Upper lobe of left lung (tissue), 4 donors: ENCODE measurements at regions not wholly inside any gene's neighbourhood (a gene's known extent, or its start where the extent isn't known, plus 50 kb on each side); places are given as distances from the start of the nearest gene placed in this dataset.

Source experiments
- EP300 ChIP-seq, 4 donors: sonication (generic); formaldehyde crosslinking; IDR thresholded peaks; one replicate each; pipeline ENCODE4 v1.5.1; 2017; ENCODE audit warnings: antibody characterized with exemption in 4 of 4, control low read depth in 2 of 4
- POLR2A ChIP-seq, 4 donors: fragments of 450-650 bp; IDR thresholded peaks; one replicate each; pipeline ENCODE4 v1.5.1; 2016 to 2017; ENCODE audit warnings: antibody characterized with exemption in 4 of 4, mild to moderate bottlenecking in 2 of 4
- POLR2AphosphoS5 ChIP-seq, 2 donors: sonication (generic); formaldehyde crosslinking; IDR thresholded peaks; one replicate each; pipeline ENCODE4 v1.5.1; 2017; ENCODE audit warnings: antibody characterized with exemption in 2 of 2
- TF ChIP-seq, protein P1 (sequence below), 6 experiments: fragments of 450-650 bp in 4 of 6; fragments of 200-600 bp in 2 of 6; sonication (generic) in 2 of 6; IDR thresholded peaks; one replicate each; pipeline ENCODE4 v1.5.1; 2016 to 2019; ENCODE audit warnings: antibody characterized with exemption in 6 of 6

GRCh38 chr2:14967729-14968128 lies 335.2 kb downstream of the LRATD1 start:
- TF ChIP-seq, protein P1, sequence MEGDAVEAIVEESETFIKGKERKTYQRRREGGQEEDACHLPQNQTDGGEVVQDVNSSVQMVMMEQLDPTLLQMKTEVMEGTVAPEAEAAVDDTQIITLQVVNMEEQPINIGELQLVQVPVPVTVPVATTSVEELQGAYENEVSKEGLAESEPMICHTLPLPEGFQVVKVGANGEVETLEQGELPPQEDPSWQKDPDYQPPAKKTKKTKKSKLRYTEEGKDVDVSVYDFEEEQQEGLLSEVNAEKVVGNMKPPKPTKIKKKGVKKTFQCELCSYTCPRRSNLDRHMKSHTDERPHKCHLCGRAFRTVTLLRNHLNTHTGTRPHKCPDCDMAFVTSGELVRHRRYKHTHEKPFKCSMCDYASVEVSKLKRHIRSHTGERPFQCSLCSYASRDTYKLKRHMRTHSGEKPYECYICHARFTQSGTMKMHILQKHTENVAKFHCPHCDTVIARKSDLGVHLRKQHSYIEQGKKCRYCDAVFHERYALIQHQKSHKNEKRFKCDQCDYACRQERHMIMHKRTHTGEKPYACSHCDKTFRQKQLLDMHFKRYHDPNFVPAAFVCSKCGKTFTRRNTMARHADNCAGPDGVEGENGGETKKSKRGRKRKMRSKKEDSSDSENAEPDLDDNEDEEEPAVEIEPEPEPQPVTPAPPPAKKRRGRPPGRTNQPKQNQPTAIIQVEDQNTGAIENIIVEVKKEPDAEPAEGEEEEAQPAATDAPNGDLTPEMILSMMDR (IDR thresholded peaks at IDR 0.05) = no peak
- TF ChIP-seq POLR2A (IDR thresholded peaks at IDR 0.05) (no peak), POLR2AphosphoS5 (IDR thresholded peaks at IDR 0.05) (no peak), EP300 (IDR thresholded peaks at IDR 0.05) (no peak)
